ENCODE measurements at regions not wholly inside any gene's neighbourhood (a gene's known extent, or its start where the extent isn't known, plus 50 kb on each side); places are given as distances from the start of the nearest gene placed in this dataset.

DNA sequence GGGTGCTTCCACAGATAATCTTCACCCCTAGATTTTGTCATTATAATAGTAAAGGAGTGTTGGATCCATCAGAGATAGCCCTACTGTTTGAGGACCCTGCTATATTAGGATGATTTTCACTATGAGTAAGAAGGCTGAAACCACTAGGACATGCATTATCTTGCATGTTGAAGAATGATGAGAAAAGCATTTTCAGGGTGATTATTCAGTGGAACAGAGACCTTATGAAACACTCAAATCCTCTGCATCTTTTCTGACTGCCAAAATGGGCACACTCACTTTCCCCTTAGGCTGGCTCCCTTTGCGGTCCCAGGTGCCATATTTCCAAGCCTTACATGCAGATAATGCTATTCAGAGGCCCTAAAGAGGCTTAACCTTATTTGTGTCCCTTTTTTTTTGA lies 296.9 kb downstream of the RND3 start:
- TF ChIP-seq, protein P1, sequence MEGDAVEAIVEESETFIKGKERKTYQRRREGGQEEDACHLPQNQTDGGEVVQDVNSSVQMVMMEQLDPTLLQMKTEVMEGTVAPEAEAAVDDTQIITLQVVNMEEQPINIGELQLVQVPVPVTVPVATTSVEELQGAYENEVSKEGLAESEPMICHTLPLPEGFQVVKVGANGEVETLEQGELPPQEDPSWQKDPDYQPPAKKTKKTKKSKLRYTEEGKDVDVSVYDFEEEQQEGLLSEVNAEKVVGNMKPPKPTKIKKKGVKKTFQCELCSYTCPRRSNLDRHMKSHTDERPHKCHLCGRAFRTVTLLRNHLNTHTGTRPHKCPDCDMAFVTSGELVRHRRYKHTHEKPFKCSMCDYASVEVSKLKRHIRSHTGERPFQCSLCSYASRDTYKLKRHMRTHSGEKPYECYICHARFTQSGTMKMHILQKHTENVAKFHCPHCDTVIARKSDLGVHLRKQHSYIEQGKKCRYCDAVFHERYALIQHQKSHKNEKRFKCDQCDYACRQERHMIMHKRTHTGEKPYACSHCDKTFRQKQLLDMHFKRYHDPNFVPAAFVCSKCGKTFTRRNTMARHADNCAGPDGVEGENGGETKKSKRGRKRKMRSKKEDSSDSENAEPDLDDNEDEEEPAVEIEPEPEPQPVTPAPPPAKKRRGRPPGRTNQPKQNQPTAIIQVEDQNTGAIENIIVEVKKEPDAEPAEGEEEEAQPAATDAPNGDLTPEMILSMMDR (IDR thresholded peaks at IDR 0.05) = no peak
- no peak for TF ChIP-seq POLR2A (IDR thresholded peaks at IDR 0.05)

Data from lower leg skin (tissue), 3 donors.